ENCODE measurements at regions not wholly inside any gene's neighbourhood (a gene's known extent, or its start where the extent isn't known, plus 50 kb on each side); places are given as distances from the start of the nearest gene placed in this dataset.

DNA sequence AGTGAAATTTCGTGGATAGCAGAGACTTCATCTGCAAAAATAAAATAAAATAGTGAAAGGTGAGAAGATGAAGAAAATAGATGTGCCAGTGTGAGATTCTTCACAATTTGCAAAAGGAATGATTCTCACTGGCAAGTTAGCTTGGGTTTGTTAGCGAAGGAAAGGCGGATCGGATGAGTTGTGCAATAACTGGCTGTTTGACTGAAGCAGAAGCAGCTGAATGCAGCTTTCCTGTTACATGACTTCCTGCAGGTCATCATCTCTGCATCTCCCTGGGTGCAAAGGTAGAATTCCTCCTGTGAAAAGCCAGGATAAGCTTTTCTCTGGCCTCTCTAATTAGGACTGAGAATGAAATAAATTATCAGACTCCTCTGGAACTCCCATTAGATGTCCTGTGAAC lies 263.1 kb upstream of the CHRM3 start:
- H4K20me1 ChIP-seq (ENCODE audit: control insufficient read depth, insufficient read depth, low read length, poor library complexity, severe bottlenecking): no peaks in the 10 kb centered on the region
- POLR2A ChIA-PET: no interaction called here

DNA sequence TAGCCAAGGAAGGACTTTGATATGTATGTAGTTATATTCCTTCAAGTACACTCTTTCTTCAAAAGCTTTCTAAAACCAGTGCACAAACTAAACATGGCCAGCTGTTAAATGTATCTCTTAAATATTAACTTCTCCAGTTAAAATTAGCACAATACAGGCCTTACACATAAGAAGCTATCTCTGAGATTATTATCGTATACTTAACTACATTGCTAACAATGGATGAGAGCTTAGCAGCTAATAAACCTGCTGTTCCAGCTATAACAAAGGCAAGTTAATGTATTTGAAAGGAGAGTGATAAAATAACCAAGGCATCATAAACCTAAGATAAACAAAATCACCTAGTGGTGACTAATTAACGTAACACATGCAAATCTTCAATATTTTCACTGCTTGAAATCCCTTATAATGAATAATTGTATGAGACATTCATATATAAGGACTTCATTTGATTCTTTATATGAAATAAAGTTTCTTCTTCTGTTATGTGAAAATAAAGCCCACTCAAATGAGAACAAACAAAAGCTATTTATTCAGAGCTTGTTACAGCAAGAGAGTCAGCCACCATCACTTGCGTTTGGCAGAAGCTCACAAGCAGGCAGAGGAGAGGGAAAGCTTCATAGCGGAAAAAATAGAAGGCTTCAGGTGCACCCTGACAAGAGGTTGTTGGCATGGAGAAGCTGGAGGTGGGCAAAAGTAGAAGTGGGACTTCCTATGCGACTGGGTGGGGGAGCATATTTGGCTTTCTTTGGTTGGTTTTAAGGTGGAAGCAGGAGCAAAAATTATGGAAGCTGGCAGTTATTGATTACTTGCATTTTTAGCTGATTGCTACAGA lies 274.1 kb upstream of the CHRM3 start:
- H3K27me3 ChIP-seq (replicated peaks in 1 of 4; ENCODE audit: control extremely low read depth in 1 of 4, control insufficient read depth in 3 of 4, insufficient read depth in 4 of 4, low read length in 3 of 4): no peaks in the 10 kb centered on the region
- H3K36me3 ChIP-seq (replicated peaks in 1 of 2; ENCODE audit: control extremely low read depth in 1 of 2, control insufficient read depth in 1 of 2, extremely low read depth in 1 of 2, insufficient read depth in 2 of 2, low read length in 1 of 2): no peaks in the 10 kb centered on the region
- Mint-ChIP-seq H3K27ac (no peak overlapping the region), H3K9me3 (ENCODE audit: insufficient read depth) (no peaks in the 10 kb centered on the region), H3K27me3 (no peaks in the 10 kb centered on the region), H3K4me1 (no peaks in the 10 kb centered on the region), H3K4me3 (no peak overlapping the region)
- intact Hi-C loops (cut with micrococcal nuclease): no loop called here
- TF ChIP-seq, protein P1, sequence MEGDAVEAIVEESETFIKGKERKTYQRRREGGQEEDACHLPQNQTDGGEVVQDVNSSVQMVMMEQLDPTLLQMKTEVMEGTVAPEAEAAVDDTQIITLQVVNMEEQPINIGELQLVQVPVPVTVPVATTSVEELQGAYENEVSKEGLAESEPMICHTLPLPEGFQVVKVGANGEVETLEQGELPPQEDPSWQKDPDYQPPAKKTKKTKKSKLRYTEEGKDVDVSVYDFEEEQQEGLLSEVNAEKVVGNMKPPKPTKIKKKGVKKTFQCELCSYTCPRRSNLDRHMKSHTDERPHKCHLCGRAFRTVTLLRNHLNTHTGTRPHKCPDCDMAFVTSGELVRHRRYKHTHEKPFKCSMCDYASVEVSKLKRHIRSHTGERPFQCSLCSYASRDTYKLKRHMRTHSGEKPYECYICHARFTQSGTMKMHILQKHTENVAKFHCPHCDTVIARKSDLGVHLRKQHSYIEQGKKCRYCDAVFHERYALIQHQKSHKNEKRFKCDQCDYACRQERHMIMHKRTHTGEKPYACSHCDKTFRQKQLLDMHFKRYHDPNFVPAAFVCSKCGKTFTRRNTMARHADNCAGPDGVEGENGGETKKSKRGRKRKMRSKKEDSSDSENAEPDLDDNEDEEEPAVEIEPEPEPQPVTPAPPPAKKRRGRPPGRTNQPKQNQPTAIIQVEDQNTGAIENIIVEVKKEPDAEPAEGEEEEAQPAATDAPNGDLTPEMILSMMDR (IDR thresholded peaks at IDR 0.05): no peak
- no peak for TF ChIP-seq EZH2 (IDR thresholded peaks at IDR 0.05; ENCODE audit: borderline replicate concordance, insufficient read depth, low read depth, low read length, poor library complexity, severe bottlenecking)
- H3K4me2 ChIP-seq (replicated peaks; ENCODE audit: low read depth, low read length, poor library complexity, severe bottlenecking): no peak overlapping the region
- no peak overlapping the region for H2AFZ ChIP-seq (ENCODE audit: insufficient read depth, low read depth, low read length, poor library complexity, severe bottlenecking)
- POLR2A ChIA-PET: no interaction called here
- H4K20me1 ChIP-seq (ENCODE audit: control insufficient read depth, insufficient read depth, low read length, poor library complexity, severe bottlenecking): no peaks in the 10 kb centered on the region
- no peaks in the 10 kb centered on the region for H3K9me3 ChIP-seq (ENCODE audit: control extremely low read depth in 1 of 3, control insufficient read depth in 2 of 3, insufficient read depth in 1 of 3, low read length in 2 of 3)
- DNase-seq: no peak
- no peak for ATAC-seq (ENCODE audit: low read depth)
- 97% methylated on average over 3 of the region's 5 CpGs for WGBS (ENCODE audit: insufficient coverage)
- CTCF ChIA-PET: no interaction called here
- no peak overlapping the region for H3K9ac ChIP-seq (ENCODE audit: low read length)
- H3K27ac ChIP-seq (ENCODE audit: low read length in 2 of 2): no peak overlapping the region
- no peaks in the 10 kb centered on the region for H3K79me2 ChIP-seq (ENCODE audit: control insufficient read depth, insufficient read depth, low read length)
- no peaks in the 10 kb centered on the region for H3K4me1 ChIP-seq (ENCODE audit: control insufficient read depth in 2 of 2, insufficient read depth in 2 of 2, low read length in 2 of 2)
- no peak overlapping the region for H3K4me3 ChIP-seq (ENCODE audit: control extremely low read depth in 1 of 5, extremely low read depth in 1 of 5, insufficient read depth in 1 of 5, low read depth in 2 of 5, low read length in 4 of 5)

More for the DNA sequence above, 263.1 kb upstream of the CHRM3 start:
- Mint-ChIP-seq H3K27ac (no peak overlapping the region), H3K4me3 (no peak overlapping the region), H3K9me3 (ENCODE audit: insufficient read depth) (no peaks in the 10 kb centered on the region), H3K4me1 (no peaks in the 10 kb centered on the region), H3K27me3 (no peaks in the 10 kb centered on the region)
- Histone ChIP-seq H3K9me3 (ENCODE audit: control extremely low read depth in 1 of 3, control insufficient read depth in 2 of 3, insufficient read depth in 1 of 3, low read length in 2 of 3) (peaks cover 0 to 4% (median 0%) of the 10 kb centered on the region in 3 donors), H3K4me2 (replicated peaks; ENCODE audit: low read depth, low read length, poor library complexity, severe bottlenecking) (no peak overlapping the region), H3K9ac (ENCODE audit: low read length) (no peak overlapping the region), H3K27me3 (replicated peaks in 1 of 4; ENCODE audit: control extremely low read depth in 1 of 4, control insufficient read depth in 3 of 4, insufficient read depth in 4 of 4, low read length in 3 of 4) (no peaks in the 10 kb centered on the region), H3K4me1 (ENCODE audit: control insufficient read depth in 2 of 2, insufficient read depth in 2 of 2, low read length in 2 of 2) (no peaks in the 10 kb centered on the region), H3K27ac (ENCODE audit: low read length in 2 of 2) (no peak overlapping the region), H3K4me3 (ENCODE audit: control extremely low read depth in 1 of 5, extremely low read depth in 1 of 5, insufficient read depth in 1 of 5, low read depth in 2 of 5, low read length in 4 of 5) (no peak overlapping the region), H3K79me2 (ENCODE audit: control insufficient read depth, insufficient read depth, low read length) (no peaks in the 10 kb centered on the region), H3K36me3 (replicated peaks in 1 of 2; ENCODE audit: control extremely low read depth in 1 of 2, control insufficient read depth in 1 of 2, extremely low read depth in 1 of 2, insufficient read depth in 2 of 2, low read length in 1 of 2) (no peaks in the 10 kb centered on the region), H2AFZ (ENCODE audit: insufficient read depth, low read depth, low read length, poor library complexity, severe bottlenecking) (no peak overlapping the region)
- intact Hi-C loops (cut with micrococcal nuclease): no loop called here
- whole genome bisulfite sequencing (ENCODE audit: insufficient coverage): 100% methylated on average over 2 of the region's 4 CpGs
- TF ChIP-seq EZH2 (IDR thresholded peaks at IDR 0.05; ENCODE audit: borderline replicate concordance, insufficient read depth, low read depth, low read length, poor library complexity, severe bottlenecking): no peak
- TF ChIP-seq, protein P1 (IDR thresholded peaks at IDR 0.05): no peak
- ATAC-seq (ENCODE audit: low read depth): no peak
- DNase-seq: no peak
- CTCF ChIA-PET: no interaction called here

All from B cell (primary cell).